ENCODE measurements at regions not wholly inside any gene's neighbourhood (a gene's known extent, or its start where the extent isn't known, plus 50 kb on each side); places are given as distances from the start of the nearest gene placed in this dataset.

DNA sequence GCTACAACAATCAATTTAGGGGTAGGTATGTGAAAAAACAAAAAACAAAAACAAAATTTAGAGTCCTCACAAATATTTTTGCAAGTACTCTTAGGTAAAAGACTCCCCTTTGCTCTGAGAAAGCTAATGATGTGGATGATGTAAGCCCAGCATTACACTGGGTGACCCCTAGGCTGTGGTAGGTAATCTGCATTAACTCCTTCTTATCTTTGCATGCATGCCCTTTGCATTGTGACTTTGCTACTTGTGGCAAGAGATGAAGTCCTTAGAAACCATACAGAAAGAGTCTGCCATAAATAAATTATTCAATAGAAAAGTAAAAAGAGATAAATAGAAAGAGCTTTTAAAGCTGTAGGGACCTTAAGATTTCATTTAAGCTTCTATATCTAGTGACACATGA is 159.7 kb upstream of the MBNL1 start:
- Histone ChIP-seq H4K20me1 (ENCODE audit: control insufficient read depth, insufficient read depth, low read length, poor library complexity, severe bottlenecking) (no peaks in the 10 kb centered on the region), H3K4me3 (ENCODE audit: control extremely low read depth in 1 of 5, extremely low read depth in 1 of 5, insufficient read depth in 1 of 5, low read depth in 2 of 5, low read length in 4 of 5) (no peak overlapping the region), H3K27me3 (replicated peaks in 1 of 4; ENCODE audit: control extremely low read depth in 1 of 4, control insufficient read depth in 3 of 4, insufficient read depth in 4 of 4, low read length in 3 of 4) (no peaks in the 10 kb centered on the region), H3K79me2 (ENCODE audit: control insufficient read depth, insufficient read depth, low read length) (no peaks in the 10 kb centered on the region), H2AFZ (ENCODE audit: insufficient read depth, low read depth, low read length, poor library complexity, severe bottlenecking) (no peak overlapping the region), H3K36me3 (replicated peaks in 1 of 2; ENCODE audit: control extremely low read depth in 1 of 2, control insufficient read depth in 1 of 2, extremely low read depth in 1 of 2, insufficient read depth in 2 of 2, low read length in 1 of 2) (no peaks in the 10 kb centered on the region), H3K4me1 (ENCODE audit: control insufficient read depth in 2 of 2, insufficient read depth in 2 of 2, low read length in 2 of 2) (no peaks in the 10 kb centered on the region), H3K4me2 (replicated peaks; ENCODE audit: low read depth, low read length, poor library complexity, severe bottlenecking) (no peak overlapping the region), H3K9me3 (ENCODE audit: control extremely low read depth in 1 of 3, control insufficient read depth in 2 of 3, insufficient read depth in 1 of 3, low read length in 2 of 3) (no peaks in the 10 kb centered on the region), H3K9ac (ENCODE audit: low read length) (no peak overlapping the region), H3K27ac (ENCODE audit: low read length in 2 of 2) (no peak overlapping the region)
- H3K4me3 Mint-ChIP-seq = no peak overlapping the region
- no peak for TF ChIP-seq EZH2 (IDR thresholded peaks at IDR 0.05; ENCODE audit: borderline replicate concordance, insufficient read depth, low read depth, low read length, poor library complexity, severe bottlenecking)
- TF ChIP-seq, protein P1, sequence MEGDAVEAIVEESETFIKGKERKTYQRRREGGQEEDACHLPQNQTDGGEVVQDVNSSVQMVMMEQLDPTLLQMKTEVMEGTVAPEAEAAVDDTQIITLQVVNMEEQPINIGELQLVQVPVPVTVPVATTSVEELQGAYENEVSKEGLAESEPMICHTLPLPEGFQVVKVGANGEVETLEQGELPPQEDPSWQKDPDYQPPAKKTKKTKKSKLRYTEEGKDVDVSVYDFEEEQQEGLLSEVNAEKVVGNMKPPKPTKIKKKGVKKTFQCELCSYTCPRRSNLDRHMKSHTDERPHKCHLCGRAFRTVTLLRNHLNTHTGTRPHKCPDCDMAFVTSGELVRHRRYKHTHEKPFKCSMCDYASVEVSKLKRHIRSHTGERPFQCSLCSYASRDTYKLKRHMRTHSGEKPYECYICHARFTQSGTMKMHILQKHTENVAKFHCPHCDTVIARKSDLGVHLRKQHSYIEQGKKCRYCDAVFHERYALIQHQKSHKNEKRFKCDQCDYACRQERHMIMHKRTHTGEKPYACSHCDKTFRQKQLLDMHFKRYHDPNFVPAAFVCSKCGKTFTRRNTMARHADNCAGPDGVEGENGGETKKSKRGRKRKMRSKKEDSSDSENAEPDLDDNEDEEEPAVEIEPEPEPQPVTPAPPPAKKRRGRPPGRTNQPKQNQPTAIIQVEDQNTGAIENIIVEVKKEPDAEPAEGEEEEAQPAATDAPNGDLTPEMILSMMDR (IDR thresholded peaks at IDR 0.05) = no peak
- ChIA-PET POLR2A (no interaction called here), CTCF (no interaction called here)
- H3K4me1 Mint-ChIP-seq = peaks cover 7% of the 10 kb centered on the region
- intact Hi-C loops (cut with micrococcal nuclease) = no loop called here
- ATAC-seq (ENCODE audit: low read depth) = no peak
- H3K27ac Mint-ChIP-seq = no peak overlapping the region
- H3K27me3 Mint-ChIP-seq = no peaks in the 10 kb centered on the region
- no peak for DNase-seq
- no peaks in the 10 kb centered on the region for H3K9me3 Mint-ChIP-seq (ENCODE audit: insufficient read depth)

DNA sequence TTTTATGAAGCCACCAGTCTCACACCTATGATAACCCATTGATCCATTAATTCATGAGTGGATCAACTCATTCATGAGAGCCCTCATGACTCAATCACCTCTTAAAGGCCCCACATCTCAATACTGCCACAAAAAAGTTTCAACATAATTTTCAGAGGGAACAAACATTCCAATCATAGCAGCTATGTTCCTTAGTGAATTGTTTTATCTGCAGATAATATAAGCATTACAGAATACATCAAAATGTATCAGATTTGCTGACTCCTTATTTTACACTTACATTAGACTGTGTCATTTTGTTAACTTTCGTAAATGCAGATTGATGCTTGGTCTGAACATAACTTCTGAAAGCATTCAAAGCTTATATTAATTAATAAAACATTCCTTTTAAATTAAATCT is 155.3 kb upstream of the MBNL1 start:
- ATAC-seq (ENCODE audit: low read depth) = no peak
- Mint-ChIP-seq H3K27ac (no peak overlapping the region), H3K9me3 (ENCODE audit: insufficient read depth) (no peaks in the 10 kb centered on the region), H3K27me3 (no peaks in the 10 kb centered on the region), H3K4me3 (no peak overlapping the region), H3K4me1 (no peaks in the 10 kb centered on the region)
- Histone ChIP-seq H3K79me2 (ENCODE audit: control insufficient read depth, insufficient read depth, low read length) (no peaks in the 10 kb centered on the region), H3K27me3 (replicated peaks in 1 of 4; ENCODE audit: control extremely low read depth in 1 of 4, control insufficient read depth in 3 of 4, insufficient read depth in 4 of 4, low read length in 3 of 4) (no peaks in the 10 kb centered on the region), H3K4me1 (ENCODE audit: control insufficient read depth in 2 of 2, insufficient read depth in 2 of 2, low read length in 2 of 2) (no peaks in the 10 kb centered on the region), H3K4me2 (replicated peaks; ENCODE audit: low read depth, low read length, poor library complexity, severe bottlenecking) (no peak overlapping the region), H4K20me1 (ENCODE audit: control insufficient read depth, insufficient read depth, low read length, poor library complexity, severe bottlenecking) (no peaks in the 10 kb centered on the region), H3K27ac (ENCODE audit: low read length in 2 of 2) (no peak overlapping the region), H3K9ac (ENCODE audit: low read length) (no peak overlapping the region), H3K4me3 (ENCODE audit: control extremely low read depth in 1 of 5, extremely low read depth in 1 of 5, insufficient read depth in 1 of 5, low read depth in 2 of 5, low read length in 4 of 5) (no peak overlapping the region), H2AFZ (ENCODE audit: insufficient read depth, low read depth, low read length, poor library complexity, severe bottlenecking) (no peak overlapping the region), H3K9me3 (ENCODE audit: control extremely low read depth in 1 of 3, control insufficient read depth in 2 of 3, insufficient read depth in 1 of 3, low read length in 2 of 3) (no peaks in the 10 kb centered on the region), H3K36me3 (replicated peaks in 1 of 2; ENCODE audit: control extremely low read depth in 1 of 2, control insufficient read depth in 1 of 2, extremely low read depth in 1 of 2, insufficient read depth in 2 of 2, low read length in 1 of 2) (no peaks in the 10 kb centered on the region)
- no CpG with 5 or more reads among the region's 1 CpG for WGBS (ENCODE audit: insufficient coverage)
- DNase-seq = no peak
- intact Hi-C loops (cut with micrococcal nuclease) = no loop called here
- no peak for TF ChIP-seq EZH2 (IDR thresholded peaks at IDR 0.05; ENCODE audit: borderline replicate concordance, insufficient read depth, low read depth, low read length, poor library complexity, severe bottlenecking)
- TF ChIP-seq, protein P1 (IDR thresholded peaks at IDR 0.05) = no peak
- ChIA-PET POLR2A (no interaction called here), CTCF (interaction anchor here (1.4 kb wide), 1 partner anchor 330 kb away, joined by 3 read pairs; no protein-coding TSS in a partner anchor)

Measured in B cell (primary cell).